ENCODE measurements at regions not wholly inside any gene's neighbourhood (a gene's known extent, or its start where the extent isn't known, plus 50 kb on each side); places are given as distances from the start of the nearest gene placed in this dataset.

GRCh38 chr12:127656266-127656665 lies 610.7 kb upstream of the TMEM132C start:
- Histone ChIP-seq H3K4me3 (no peak overlapping the region), H3K9me3 (no peaks in the 10 kb centered on the region), H3K36me3 (replicated peaks) (no peaks in the 10 kb centered on the region), H3K4me1 (no peaks in the 10 kb centered on the region), H3K27me3 (ENCODE audit: low read depth) (no peaks in the 10 kb centered on the region)
- DNase-seq (ENCODE audit: low spot score in 2 of 2) = no peak
- in situ Hi-C loops (cut with MboI; ENCODE audit: low sequenced_read_pairs) = no loop called here

DNA sequence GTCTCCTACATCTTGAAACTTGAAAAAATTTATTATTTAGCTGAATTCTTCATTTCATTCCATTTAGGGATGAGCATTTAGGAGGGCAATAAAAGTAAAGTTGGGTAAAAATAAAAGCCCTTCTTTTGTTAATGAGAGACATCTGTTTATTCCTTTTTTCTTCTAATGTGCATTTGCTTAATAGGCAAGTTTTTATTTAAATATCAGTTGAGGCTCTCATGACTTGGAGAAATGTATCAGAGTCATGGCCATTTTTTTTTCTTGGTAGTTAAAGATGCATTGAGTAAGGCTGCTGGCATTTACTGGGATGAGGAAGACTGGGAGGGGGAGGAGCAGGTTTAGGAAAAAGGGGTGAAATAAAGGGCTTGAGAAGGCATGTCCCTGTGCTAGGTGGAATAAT lies 609.9 kb upstream of the TMEM132C start:
- DNase-seq (ENCODE audit: low spot score in 2 of 2) = no peak
- in situ Hi-C loops (cut with MboI; ENCODE audit: low sequenced_read_pairs) = no loop called here

GRCh38 chr12:127660961-127661360 lies 606.0 kb upstream of the TMEM132C start:
- Histone ChIP-seq H3K4me3 (no peak overlapping the region), H3K9me3 (no peaks in the 10 kb centered on the region), H3K36me3 (replicated peaks) (no peaks in the 10 kb centered on the region), H3K4me1 (no peaks in the 10 kb centered on the region), H3K27me3 (ENCODE audit: low read depth) (no peaks in the 10 kb centered on the region)
- in situ Hi-C loops (cut with MboI; ENCODE audit: low sequenced_read_pairs) = no loop called here
- DNase-seq (ENCODE audit: low spot score in 2 of 2) = no peak

More for the DNA sequence above, 609.9 kb upstream of the TMEM132C start:
- Histone ChIP-seq H3K4me1 (no peaks in the 10 kb centered on the region), H3K9me3 (no peaks in the 10 kb centered on the region), H3K4me3 (no peak overlapping the region), H3K36me3 (replicated peaks) (no peaks in the 10 kb centered on the region), H3K27me3 (ENCODE audit: low read depth) (no peaks in the 10 kb centered on the region)

- no peaks in the 10 kb centered on the region for H3K9me3 ChIP-seq
- in situ Hi-C loops (cut with MboI; ENCODE audit: low sequenced_read_pairs) = no loop called here
Measured at GRCh38 chr12:127663716-127664115, 603.3 kb upstream of the TMEM132C start.

GRCh38 chr12:127664901-127665300 lies 602.1 kb upstream of the TMEM132C start:
- H3K4me3 ChIP-seq = no peak overlapping the region
- H3K27me3 ChIP-seq (ENCODE audit: low read depth) = no peaks in the 10 kb centered on the region
- H3K9me3 ChIP-seq = no peaks in the 10 kb centered on the region
- no peaks in the 10 kb centered on the region for H3K4me1 ChIP-seq
- H3K36me3 ChIP-seq (replicated peaks) = no peaks in the 10 kb centered on the region
- in situ Hi-C loops (cut with MboI; ENCODE audit: low sequenced_read_pairs) = no loop called here
- no peak for DNase-seq (ENCODE audit: low spot score in 2 of 2)

More at GRCh38 chr12:127663716-127664115, 603.3 kb upstream of the TMEM132C start:
- no peak for DNase-seq (ENCODE audit: low spot score in 2 of 2)
- Histone ChIP-seq H3K36me3 (replicated peaks) (no peaks in the 10 kb centered on the region), H3K27me3 (ENCODE audit: low read depth) (no peaks in the 10 kb centered on the region), H3K4me3 (no peak overlapping the region), H3K4me1 (no peaks in the 10 kb centered on the region)

DNA sequence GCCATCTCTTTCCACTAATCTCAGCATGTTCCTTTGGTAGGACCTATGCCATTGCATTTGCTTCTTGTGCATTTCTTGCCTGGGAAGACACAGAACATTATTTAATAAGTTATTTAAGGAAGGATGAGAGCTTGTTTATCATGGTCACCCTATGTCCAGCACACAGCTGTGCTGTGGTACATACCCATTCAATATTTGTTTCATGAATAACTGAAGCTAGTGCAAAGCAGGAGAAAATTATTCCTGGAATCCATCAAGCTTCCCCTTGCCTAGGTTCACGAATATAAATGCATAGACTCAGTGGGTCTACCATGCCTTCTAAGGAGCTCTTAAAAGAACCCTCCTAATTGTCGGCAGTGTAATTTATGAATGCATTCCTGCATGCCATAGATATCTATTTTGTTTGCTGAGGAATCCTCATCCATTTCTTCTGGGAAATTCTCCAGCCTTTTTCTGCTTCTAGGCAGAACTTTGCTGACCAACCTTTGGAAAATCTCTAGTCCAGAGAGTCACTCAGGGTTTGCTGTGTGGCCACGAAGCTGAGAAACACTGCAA lies 599.8 kb upstream of the TMEM132C start:
- in situ Hi-C loops (cut with MboI; ENCODE audit: low sequenced_read_pairs) = no loop called here
- Histone ChIP-seq H3K4me1 (no peaks in the 10 kb centered on the region), H3K9me3 (no peaks in the 10 kb centered on the region), H3K27me3 (ENCODE audit: low read depth) (no peaks in the 10 kb centered on the region), H3K36me3 (replicated peaks) (no peaks in the 10 kb centered on the region), H3K4me3 (no peak overlapping the region)
- no peak for DNase-seq (ENCODE audit: low spot score in 2 of 2)

DNA sequence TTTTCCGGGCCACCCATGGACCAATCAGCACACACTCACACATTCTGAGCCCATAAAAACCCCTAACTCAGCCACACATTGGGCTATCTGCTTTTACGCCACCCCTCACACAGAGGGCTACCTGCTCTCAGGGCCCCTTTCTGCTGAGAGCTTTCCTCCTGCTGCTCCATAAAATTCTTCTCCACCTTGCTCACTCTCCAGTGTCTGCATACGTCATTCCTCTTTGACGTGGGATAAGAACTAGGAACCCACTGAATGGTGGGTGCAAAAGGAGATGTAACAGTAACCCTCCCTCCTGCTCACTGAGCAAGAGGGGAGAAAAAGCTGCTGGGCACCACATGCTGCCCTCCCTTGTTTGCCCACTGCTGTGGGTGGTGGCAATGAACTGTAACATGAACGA lies 596.7 kb upstream of the TMEM132C start:
- no peaks in the 10 kb centered on the region for H3K4me1 ChIP-seq
- H3K27me3 ChIP-seq (ENCODE audit: low read depth) = no peaks in the 10 kb centered on the region
- in situ Hi-C loops (cut with MboI; ENCODE audit: low sequenced_read_pairs) = no loop called here
- no peak for DNase-seq (ENCODE audit: low spot score in 2 of 2)
- no peak overlapping the region for H3K4me3 ChIP-seq
- H3K36me3 ChIP-seq (replicated peaks) = no peaks in the 10 kb centered on the region
- H3K9me3 ChIP-seq = no peaks in the 10 kb centered on the region

DNA sequence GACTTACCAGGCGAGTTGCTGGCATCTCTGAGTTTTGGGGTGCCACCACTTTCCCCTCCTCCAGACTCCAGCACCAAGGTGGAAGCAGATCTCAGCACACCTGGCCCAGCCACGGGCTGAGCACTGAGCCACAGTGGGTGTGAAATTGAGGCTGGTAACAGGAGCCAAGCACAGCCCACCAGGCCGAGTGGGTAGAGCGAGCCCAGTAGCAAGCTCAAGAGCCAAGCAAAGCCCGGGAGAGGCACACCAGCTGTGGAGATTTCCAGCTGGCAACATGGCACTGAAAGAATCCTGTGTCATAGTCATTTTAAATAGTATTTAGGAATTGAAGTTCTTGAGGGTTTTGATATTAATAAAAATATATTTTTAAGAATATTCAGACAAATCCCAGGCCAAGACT lies 596.2 kb upstream of the TMEM132C start:
- Histone ChIP-seq H3K36me3 (replicated peaks) (no peaks in the 10 kb centered on the region), H3K27me3 (ENCODE audit: low read depth) (no peaks in the 10 kb centered on the region), H3K9me3 (no peaks in the 10 kb centered on the region), H3K4me1 (no peaks in the 10 kb centered on the region), H3K4me3 (no peak overlapping the region)
- in situ Hi-C loops (cut with MboI; ENCODE audit: low sequenced_read_pairs) = no loop called here
- DNase-seq (ENCODE audit: low spot score in 2 of 2) = no peak

GRCh38 chr12:127675936-127676335 lies 591.0 kb upstream of the TMEM132C start:
- in situ Hi-C loops (cut with MboI; ENCODE audit: low sequenced_read_pairs) = no loop called here
- no peaks in the 10 kb centered on the region for H3K36me3 ChIP-seq (replicated peaks)
- no peak for DNase-seq (ENCODE audit: low spot score in 2 of 2)
- no peak overlapping the region for H3K4me3 ChIP-seq
- no peaks in the 10 kb centered on the region for H3K27me3 ChIP-seq (ENCODE audit: low read depth)
- no peaks in the 10 kb centered on the region for H3K9me3 ChIP-seq
- H3K4me1 ChIP-seq = no peaks in the 10 kb centered on the region

DNA sequence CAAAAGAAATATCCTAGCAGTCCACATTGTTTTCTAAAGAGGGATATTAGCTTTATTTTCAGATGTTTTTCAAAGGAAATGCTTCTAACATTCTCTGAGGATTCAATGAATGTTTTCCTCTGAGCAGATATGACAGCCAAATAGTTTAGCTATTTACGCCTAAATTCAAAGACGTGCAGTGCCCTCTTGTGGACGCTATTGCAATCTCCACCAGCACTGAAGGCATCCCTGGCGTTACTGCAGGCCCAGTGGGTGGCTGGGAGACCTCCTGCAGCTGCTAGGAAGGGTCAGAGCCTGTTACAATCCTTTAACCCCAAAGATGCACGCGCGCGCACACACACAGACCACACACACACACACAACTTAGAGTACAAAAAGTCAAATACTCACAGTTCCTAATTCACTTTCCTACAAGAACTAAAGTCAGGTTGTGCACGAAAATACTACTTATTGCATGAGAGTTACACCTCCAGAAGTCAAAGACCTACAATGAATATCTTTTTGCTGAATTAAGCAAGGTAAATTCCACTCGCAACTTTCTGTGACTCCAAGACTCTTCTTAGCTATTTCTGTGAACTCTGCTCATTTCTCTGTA lies 589.3 kb upstream of the TMEM132C start:
- Histone ChIP-seq H3K36me3 (replicated peaks) (no peaks in the 10 kb centered on the region), H3K4me3 (no peak overlapping the region), H3K4me1 (no peaks in the 10 kb centered on the region), H3K27me3 (ENCODE audit: low read depth) (no peaks in the 10 kb centered on the region), H3K9me3 (no peaks in the 10 kb centered on the region)
- DNase-seq (ENCODE audit: low spot score in 2 of 2) = peak in 1 of 2 experiments; percentile 57
- in situ Hi-C loops (cut with MboI; ENCODE audit: low sequenced_read_pairs) = no loop called here

DNA sequence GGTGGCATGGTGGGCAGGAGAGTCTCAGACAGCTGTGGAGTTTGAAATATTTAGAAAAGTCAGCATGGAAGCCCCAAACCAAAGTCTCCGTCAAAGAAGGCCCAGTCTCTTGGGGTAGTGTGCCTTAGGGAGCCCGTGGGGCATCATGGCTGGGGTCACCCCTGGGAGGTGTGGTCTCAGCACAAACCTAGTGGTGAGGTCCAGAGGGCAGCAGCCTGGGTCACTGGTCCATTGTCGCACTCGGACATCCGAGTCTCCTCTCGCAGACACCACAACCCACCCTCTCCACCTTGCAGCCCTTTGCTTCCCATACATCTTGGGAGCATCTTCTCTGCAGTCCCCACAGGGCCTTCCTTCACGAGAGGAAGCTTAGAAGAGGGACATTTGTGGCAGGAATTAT lies 588.0 kb upstream of the TMEM132C start:
- no peak for DNase-seq (ENCODE audit: low spot score in 2 of 2)
- H3K27me3 ChIP-seq (ENCODE audit: low read depth) = no peaks in the 10 kb centered on the region
- in situ Hi-C loops (cut with MboI; ENCODE audit: low sequenced_read_pairs) = no loop called here
- no peaks in the 10 kb centered on the region for H3K36me3 ChIP-seq (replicated peaks)
- no peak overlapping the region for H3K4me3 ChIP-seq
- no peaks in the 10 kb centered on the region for H3K4me1 ChIP-seq
- no peaks in the 10 kb centered on the region for H3K9me3 ChIP-seq

DNA sequence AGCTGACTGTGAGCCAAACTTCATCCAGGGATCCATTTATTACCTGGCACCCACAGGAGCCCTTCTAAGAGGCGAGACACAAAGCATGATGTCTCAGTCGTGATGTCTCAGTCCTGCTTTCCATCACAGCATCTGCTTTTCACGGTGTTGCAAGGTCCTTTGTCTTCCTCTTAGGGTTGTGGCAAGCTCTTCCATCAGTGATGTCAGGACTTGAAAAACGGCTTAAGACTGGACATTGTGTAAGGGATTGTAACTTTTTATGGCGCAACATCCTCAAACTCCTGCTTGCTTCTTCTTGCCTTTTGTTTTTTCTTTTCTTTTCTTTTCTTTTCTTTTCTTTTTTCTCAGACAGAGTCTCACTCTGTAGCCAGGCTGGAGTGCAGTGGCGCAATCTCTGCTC lies 586.5 kb upstream of the TMEM132C start:
- H3K4me1 ChIP-seq = no peaks in the 10 kb centered on the region
- no peak for DNase-seq (ENCODE audit: low spot score in 2 of 2)
- H3K27me3 ChIP-seq (ENCODE audit: low read depth) = no peaks in the 10 kb centered on the region
- H3K4me3 ChIP-seq = no peak overlapping the region
- no peaks in the 10 kb centered on the region for H3K9me3 ChIP-seq
- no peaks in the 10 kb centered on the region for H3K36me3 ChIP-seq (replicated peaks)
- in situ Hi-C loops (cut with MboI; ENCODE audit: low sequenced_read_pairs) = no loop called here

- Histone ChIP-seq H3K27me3 (ENCODE audit: low read depth) (no peaks in the 10 kb centered on the region), H3K36me3 (replicated peaks) (no peaks in the 10 kb centered on the region), H3K4me3 (no peak overlapping the region), H3K9me3 (no peaks in the 10 kb centered on the region), H3K4me1 (no peaks in the 10 kb centered on the region)
- in situ Hi-C loops (cut with MboI; ENCODE audit: low sequenced_read_pairs) = no loop called here
- no peak for DNase-seq (ENCODE audit: low spot score in 2 of 2)
Measured at GRCh38 chr12:127681151-127681754, 585.7 kb upstream of the TMEM132C start.

- in situ Hi-C loops (cut with MboI; ENCODE audit: low sequenced_read_pairs) = no loop called here
- H3K9me3 ChIP-seq = no peaks in the 10 kb centered on the region
- DNase-seq (ENCODE audit: low spot score in 2 of 2) = no peak
- no peaks in the 10 kb centered on the region for H3K4me1 ChIP-seq
- H3K4me3 ChIP-seq = no peak overlapping the region
- no peaks in the 10 kb centered on the region for H3K36me3 ChIP-seq (replicated peaks)
- H3K27me3 ChIP-seq (ENCODE audit: low read depth) = no peaks in the 10 kb centered on the region
Measured at GRCh38 chr12:127685491-127685890, 581.5 kb upstream of the TMEM132C start.

All from HAP-1 (cell line).